NB4 (cell line): ENCODE measurements at regions not wholly inside any gene's neighbourhood (a gene's known extent, or its start where the extent isn't known, plus 50 kb on each side); places are given as distances from the start of the nearest gene placed in this dataset.

Experiments
- MYC ChIP-seq: IDR thresholded peaks from 2 replicates; pipeline ENCODE4 v1.6.1; 2011; ENCODE audit warnings: low read depth, low read length
- POLR2A ChIP-seq: IDR thresholded peaks from 2 replicates; pipeline ENCODE4 v1.6.1; 2011; ENCODE audit warnings: mild to moderate bottlenecking; ENCODE audit not compliant: insufficient read length; ENCODE audit errors: extremely low read depth
- TF ChIP-seq, protein P1 (sequence below): IDR thresholded peaks from one replicate; pipeline ENCODE4 v1.5.1; 2012; ENCODE audit warnings: low read depth, low read length
- TF ChIP-seq, protein P2 (sequence below): IDR thresholded peaks from 2 replicates; pipeline ENCODE4 v1.6.1; 2011; ENCODE audit warnings: low read depth, low read length

DNA sequence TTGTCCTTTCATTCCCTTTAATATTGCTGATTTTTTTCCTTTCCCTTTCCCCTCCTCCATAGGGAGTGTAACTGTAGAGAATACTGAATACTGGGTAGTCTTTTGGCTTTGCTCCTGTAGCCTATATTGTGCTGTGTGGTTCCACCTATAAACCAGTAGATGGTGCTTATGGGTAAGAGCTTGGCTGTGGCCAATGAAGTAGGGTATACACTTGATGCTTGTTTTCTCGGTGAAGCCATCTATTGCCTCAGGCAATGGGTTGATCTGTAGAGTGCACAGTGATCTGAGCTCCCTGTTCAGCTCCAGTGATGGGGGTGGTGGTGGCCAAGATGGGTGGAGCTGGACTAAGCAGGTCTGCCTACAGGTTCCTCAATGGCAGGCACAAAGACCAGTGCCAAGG, 203.3 kb upstream of the IMPG1 start:
- no peak for TF ChIP-seq POLR2A
- TF ChIP-seq, protein P1, sequence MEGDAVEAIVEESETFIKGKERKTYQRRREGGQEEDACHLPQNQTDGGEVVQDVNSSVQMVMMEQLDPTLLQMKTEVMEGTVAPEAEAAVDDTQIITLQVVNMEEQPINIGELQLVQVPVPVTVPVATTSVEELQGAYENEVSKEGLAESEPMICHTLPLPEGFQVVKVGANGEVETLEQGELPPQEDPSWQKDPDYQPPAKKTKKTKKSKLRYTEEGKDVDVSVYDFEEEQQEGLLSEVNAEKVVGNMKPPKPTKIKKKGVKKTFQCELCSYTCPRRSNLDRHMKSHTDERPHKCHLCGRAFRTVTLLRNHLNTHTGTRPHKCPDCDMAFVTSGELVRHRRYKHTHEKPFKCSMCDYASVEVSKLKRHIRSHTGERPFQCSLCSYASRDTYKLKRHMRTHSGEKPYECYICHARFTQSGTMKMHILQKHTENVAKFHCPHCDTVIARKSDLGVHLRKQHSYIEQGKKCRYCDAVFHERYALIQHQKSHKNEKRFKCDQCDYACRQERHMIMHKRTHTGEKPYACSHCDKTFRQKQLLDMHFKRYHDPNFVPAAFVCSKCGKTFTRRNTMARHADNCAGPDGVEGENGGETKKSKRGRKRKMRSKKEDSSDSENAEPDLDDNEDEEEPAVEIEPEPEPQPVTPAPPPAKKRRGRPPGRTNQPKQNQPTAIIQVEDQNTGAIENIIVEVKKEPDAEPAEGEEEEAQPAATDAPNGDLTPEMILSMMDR, result peak; percentile 30
- TF ChIP-seq, protein P2, sequence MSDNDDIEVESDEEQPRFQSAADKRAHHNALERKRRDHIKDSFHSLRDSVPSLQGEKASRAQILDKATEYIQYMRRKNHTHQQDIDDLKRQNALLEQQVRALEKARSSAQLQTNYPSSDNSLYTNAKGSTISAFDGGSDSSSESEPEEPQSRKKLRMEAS, result no peak
- no peak for TF ChIP-seq MYC
